ENCODE measurements at regions not wholly inside any gene's neighbourhood (a gene's known extent, or its start where the extent isn't known, plus 50 kb on each side); places are given as distances from the start of the nearest gene placed in this dataset.
"Not testable (repeated sequence)": the region's sequence is repeated elsewhere in the genome, so short reads cannot be mapped to it uniquely, and the experiment has no call there.

GRCh38 chr2:110390351-110391034, 82.1 kb downstream of the LIMS4 start:
- TF ChIP-seq CTCF, POLR2A (IDR thresholded peaks at IDR 0.05): not testable (repeated sequence)
